Ovary (tissue), 7 donors: ENCODE measurements at regions not wholly inside any gene's neighbourhood (a gene's known extent, or its start where the extent isn't known, plus 50 kb on each side); places are given as distances from the start of the nearest gene placed in this dataset.

Source experiments
- DNase-seq, 5 donors: peaks; one replicate each; pipeline ENCODE4 v3.0.0-alpha.2; 2019 to 2020
- H3K27ac ChIP-seq, 2 donors: fragments of 200-600 bp; one replicate each; pipeline versions ENCODE4 v1.5.1 to v1.8.0; 2019 to 2022
- H3K27me3 ChIP-seq: fragments of 200-600 bp; one replicate; pipeline ENCODE4 v1.8.0; 2022
- H3K36me3 ChIP-seq: fragments of 200-600 bp; sonication (generic); one replicate; pipeline ENCODE4 v1.5.1; 2019
- H3K4me1 ChIP-seq: one replicate; pipeline ENCODE4 v1.8.1; 2013; ENCODE audit warnings: mild to moderate bottlenecking, moderate library complexity; ENCODE audit not compliant: insufficient read depth
- H3K4me3 ChIP-seq: fragments of 200-600 bp; sonication (generic); one replicate; pipeline ENCODE4 v1.5.1; 2017
- H3K9me3 ChIP-seq, 2 donors: fragments of 200-600 bp in 1 of 2; sonication (generic) in 1 of 2; one replicate each; pipeline versions ENCODE4 v1.5.1 to v1.8.1; 2013 to 2019; ENCODE audit warnings: mild to moderate bottlenecking in 1 of 2, moderate library complexity in 1 of 2
- EP300 ChIP-seq: sonication (generic); formaldehyde crosslinking; IDR thresholded peaks from one replicate; pipeline ENCODE4 v1.6.1; 2017; ENCODE audit warnings: antibody characterized with exemption
- POLR2A ChIP-seq: fragments of 450-650 bp; IDR thresholded peaks from one replicate; pipeline ENCODE4 v1.6.1; 2017; ENCODE audit warnings: antibody characterized with exemption, mild to moderate bottlenecking, moderate library complexity
- WGBS, 3 donors: extraction: QIAGEN DNeasy Blood & Tissue Kit in 1 of 3; methylation state at CpG; one replicate each; pipeline versions ENCODE4 v1.1.5 to v1.1.7; 2013 to 2017; 5-methylcytosine and 5-hydroxymethylcytosine counted together
- intact Hi-C, 4 donors: fragments of 100-400 bp; cut with DNase I; formaldehyde crosslinking; loops; one replicate each; pipeline versions ENCODE4 v1.11.0 to v1.15.1; 2022 to 2023
- TF ChIP-seq, protein P1 (sequence below), 3 donors: fragments of 450-650 bp in 2 of 3; fragments of 200-600 bp in 1 of 3; IDR thresholded peaks; one replicate each; pipeline versions ENCODE4 v1.5.1 to v1.8.0; 2016 to 2022; ENCODE audit warnings: antibody characterized with exemption in 3 of 3, mild to moderate bottlenecking in 1 of 3
- donor health status: DM: no; HTN: no; CAD: no; lungs with moderate emphysema.
- donor health status: DM: no; HTN: no; CAD: no.
- donor health status: Bipolar disorder and iron deficiency.
- donor health status: DM: no; HTN: no; CAD: no.
- donor health status: DM: yes; HTN: yes; CAD: no.

GRCh38 chr13:44805585-44805984, 183.7 kb downstream of the NUFIP1 start:
- H3K36me3 ChIP-seq = no peaks in the 10 kb centered on the region
- intact Hi-C loops = no loop called here
- no peaks in the 10 kb centered on the region for H3K9me3 ChIP-seq
- H3K27me3 ChIP-seq = no peaks in the 10 kb centered on the region
- no peak overlapping the region for H3K4me3 ChIP-seq
- WGBS, 3 donors = 88 to 92% (median 91%) methylated on average over 5 of the region's 5 CpGs
- H3K4me1 ChIP-seq = peaks cover 9% of the 10 kb centered on the region
- no peak for TF ChIP-seq EP300
- TF ChIP-seq, protein P1, sequence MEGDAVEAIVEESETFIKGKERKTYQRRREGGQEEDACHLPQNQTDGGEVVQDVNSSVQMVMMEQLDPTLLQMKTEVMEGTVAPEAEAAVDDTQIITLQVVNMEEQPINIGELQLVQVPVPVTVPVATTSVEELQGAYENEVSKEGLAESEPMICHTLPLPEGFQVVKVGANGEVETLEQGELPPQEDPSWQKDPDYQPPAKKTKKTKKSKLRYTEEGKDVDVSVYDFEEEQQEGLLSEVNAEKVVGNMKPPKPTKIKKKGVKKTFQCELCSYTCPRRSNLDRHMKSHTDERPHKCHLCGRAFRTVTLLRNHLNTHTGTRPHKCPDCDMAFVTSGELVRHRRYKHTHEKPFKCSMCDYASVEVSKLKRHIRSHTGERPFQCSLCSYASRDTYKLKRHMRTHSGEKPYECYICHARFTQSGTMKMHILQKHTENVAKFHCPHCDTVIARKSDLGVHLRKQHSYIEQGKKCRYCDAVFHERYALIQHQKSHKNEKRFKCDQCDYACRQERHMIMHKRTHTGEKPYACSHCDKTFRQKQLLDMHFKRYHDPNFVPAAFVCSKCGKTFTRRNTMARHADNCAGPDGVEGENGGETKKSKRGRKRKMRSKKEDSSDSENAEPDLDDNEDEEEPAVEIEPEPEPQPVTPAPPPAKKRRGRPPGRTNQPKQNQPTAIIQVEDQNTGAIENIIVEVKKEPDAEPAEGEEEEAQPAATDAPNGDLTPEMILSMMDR (IDR thresholded peaks at IDR 0.05) = no peak
- TF ChIP-seq POLR2A = no peak
- no peak for DNase-seq
- H3K27ac ChIP-seq = no peak overlapping the region

GRCh38 chr13:44803390-44803789, 185.9 kb downstream of the NUFIP1 start:
- intact Hi-C loops = no loop called here
- no peak for DNase-seq
- TF ChIP-seq EP300 (no peak), POLR2A (no peak)
- TF ChIP-seq, protein P1 (IDR thresholded peaks at IDR 0.05) = no peak
- Histone ChIP-seq H3K4me1 (no peaks in the 10 kb centered on the region), H3K9me3 (no peaks in the 10 kb centered on the region), H3K27me3 (no peaks in the 10 kb centered on the region), H3K36me3 (no peaks in the 10 kb centered on the region), H3K27ac (no peak overlapping the region), H3K4me3 (no peak overlapping the region)
- WGBS, 3 donors = 71 to 80% (median 76%) methylated on average over 4 of the region's 4 CpGs

DNA sequence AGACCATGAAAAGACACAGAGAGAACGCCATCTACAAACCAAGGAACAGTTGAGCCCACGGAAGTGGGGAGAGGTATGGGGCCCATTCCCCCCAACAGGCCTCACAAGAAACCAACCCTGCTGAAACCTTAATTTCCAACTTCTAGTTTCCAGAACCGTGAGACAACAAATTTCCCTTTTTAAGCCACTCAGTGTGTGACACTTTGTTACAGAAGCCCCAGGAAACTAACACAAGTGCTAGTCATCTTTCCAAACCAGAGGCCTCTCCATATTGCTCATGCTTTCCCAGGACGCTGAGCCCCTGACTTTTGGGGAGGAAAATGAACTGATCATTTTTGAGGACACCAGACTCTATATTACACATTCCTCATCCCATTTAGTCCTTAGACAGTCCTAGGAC, 186.8 kb downstream of the NUFIP1 start:
- Histone ChIP-seq H3K27ac (no peak overlapping the region), H3K4me1 (no peaks in the 10 kb centered on the region), H3K9me3 (no peaks in the 10 kb centered on the region), H3K4me3 (no peak overlapping the region), H3K27me3 (no peaks in the 10 kb centered on the region), H3K36me3 (no peaks in the 10 kb centered on the region)
- TF ChIP-seq EP300 = no peak
- TF ChIP-seq, protein P1 (IDR thresholded peaks at IDR 0.05) = no peak
- no peak for TF ChIP-seq POLR2A
- intact Hi-C loops = no loop called here
- DNase-seq = no peak
- 90 to 98% (median 93%) methylated on average over 4 of the region's 4 CpGs for WGBS, 3 donors

DNA sequence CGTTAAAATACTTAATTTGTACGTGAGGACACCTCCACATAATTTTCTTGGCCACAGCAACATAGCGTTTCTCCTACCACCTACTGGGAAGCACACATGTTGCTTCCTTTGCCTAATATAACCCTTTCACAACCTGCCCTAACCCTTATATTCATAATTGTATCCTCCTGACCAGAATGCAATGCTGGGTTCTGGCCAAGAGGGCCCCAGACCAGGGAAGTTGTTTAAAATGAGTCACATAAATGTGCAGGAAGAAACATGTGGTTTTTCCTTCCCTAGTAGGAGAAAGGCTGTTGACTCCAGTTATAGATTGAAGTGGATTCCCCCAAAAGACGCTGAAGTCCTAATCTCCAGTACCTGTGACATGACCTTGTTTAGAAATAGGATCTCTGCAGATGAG, 187.3 kb downstream of the NUFIP1 start:
- Histone ChIP-seq H3K36me3 (no peaks in the 10 kb centered on the region), H3K9me3 (no peaks in the 10 kb centered on the region), H3K27ac (no peak overlapping the region), H3K4me1 (no peaks in the 10 kb centered on the region), H3K4me3 (no peak overlapping the region), H3K27me3 (no peaks in the 10 kb centered on the region)
- no peak for TF ChIP-seq EP300
- TF ChIP-seq POLR2A = no peak
- TF ChIP-seq, protein P1 (IDR thresholded peaks at IDR 0.05) = no peak
- DNase-seq = no peak
- WGBS, 3 donors = 75 to 78% (median 77%) methylated on average over 4 of the region's 4 CpGs
- intact Hi-C loops = no loop called here

GRCh38 chr13:44800626-44801025, 188.6 kb downstream of the NUFIP1 start:
- no peaks in the 10 kb centered on the region for H3K9me3 ChIP-seq
- H3K4me3 ChIP-seq = no peak overlapping the region
- TF ChIP-seq EP300 = no peak
- intact Hi-C loops = no loop called here
- H3K27me3 ChIP-seq = no peaks in the 10 kb centered on the region
- H3K4me1 ChIP-seq = no peaks in the 10 kb centered on the region
- WGBS, 3 donors = 88 to 97% (median 93%) methylated on average over 5 of the region's 5 CpGs
- no peak for DNase-seq
- H3K36me3 ChIP-seq = no peaks in the 10 kb centered on the region
- H3K27ac ChIP-seq = no peak overlapping the region
